T-helper 17 cell (primary cell): ENCODE measurements at regions not wholly inside any gene's neighbourhood (a gene's known extent, or its start where the extent isn't known, plus 50 kb on each side); places are given as distances from the start of the nearest gene placed in this dataset.

ENCODE experiments used
- ATAC-seq: fragments of 150-1000 bp; cut with Tn5 transposase; 2 replicates; pipeline ENCODE4 v1.10.0; 2021; ENCODE audit warnings: mild to moderate bottlenecking, moderate library complexity
- DNase-seq, 3 donors: peaks; one replicate each; pipeline versions ENCODE4 v3.0.0 to v3.0.0-alpha.2; 2020 to 2021
- H3K9me3 ChIP-seq: one replicate; pipeline ENCODE4 v1.7.0; 2013; ENCODE audit warnings: low read length, mild to moderate bottlenecking; ENCODE audit not compliant: control insufficient read depth, poor library complexity, severe bottlenecking
- H3K27ac Mint-ChIP-seq: one replicate; pipeline ENCODE4 v1.8.0; 2022; ENCODE audit warnings: mild to moderate bottlenecking, moderate library complexity, mixed read lengths
- H3K27me3 Mint-ChIP-seq: one replicate; pipeline ENCODE4 v1.8.0; 2022; ENCODE audit warnings: mixed read lengths
- H3K36me3 Mint-ChIP-seq: one replicate; pipeline ENCODE4 v1.8.0; 2022; ENCODE audit warnings: low read depth, mixed read lengths
- H3K4me1 Mint-ChIP-seq: one replicate; pipeline ENCODE4 v1.8.0; 2022; ENCODE audit warnings: mild to moderate bottlenecking, mixed read lengths
- H3K4me3 Mint-ChIP-seq: one replicate; pipeline ENCODE4 v1.8.0; 2022; ENCODE audit warnings: mild to moderate bottlenecking, moderate library complexity, mixed read lengths

GRCh38 chr9:108281696-108282095 lies 574.1 kb downstream of the ACTL7B start:
- Mint-ChIP-seq H3K36me3 (no peaks in the 10 kb centered on the region), H3K27me3 (no peaks in the 10 kb centered on the region), H3K27ac (no peak overlapping the region), H3K4me3 (no peak overlapping the region), H3K4me1 (no peaks in the 10 kb centered on the region)
- ATAC-seq (no peak), DNase-seq (no peak)
- H3K9me3 ChIP-seq: no peaks in the 10 kb centered on the region

- H3K4me1 Mint-ChIP-seq: no peaks in the 10 kb centered on the region
- H3K27me3 Mint-ChIP-seq: no peaks in the 10 kb centered on the region
- H3K9me3 ChIP-seq: no peaks in the 10 kb centered on the region
- H3K27ac Mint-ChIP-seq: no peak overlapping the region
- DNase-seq (no peak), ATAC-seq (no peak)
- no peaks in the 10 kb centered on the region for H3K36me3 Mint-ChIP-seq
- no peak overlapping the region for H3K4me3 Mint-ChIP-seq
Measured at GRCh38 chr9:108278341-108278740, 577.4 kb downstream of the ACTL7B start.

GRCh38 chr9:108277216-108277615 lies 578.6 kb downstream of the ACTL7B start:
- Mint-ChIP-seq H3K27ac (no peak overlapping the region), H3K4me1 (no peaks in the 10 kb centered on the region), H3K4me3 (no peak overlapping the region), H3K36me3 (no peaks in the 10 kb centered on the region), H3K27me3 (no peaks in the 10 kb centered on the region)
- H3K9me3 ChIP-seq: no peaks in the 10 kb centered on the region
- no peak for DNase-seq
- ATAC-seq: no peak

- no peaks in the 10 kb centered on the region for H3K36me3 Mint-ChIP-seq
- no peak overlapping the region for H3K4me3 Mint-ChIP-seq
- no peak for ATAC-seq
- H3K27ac Mint-ChIP-seq: no peak overlapping the region
- DNase-seq: no peak
- H3K9me3 ChIP-seq: no peaks in the 10 kb centered on the region
- H3K27me3 Mint-ChIP-seq: no peaks in the 10 kb centered on the region
- no peaks in the 10 kb centered on the region for H3K4me1 Mint-ChIP-seq
Measured at GRCh38 chr9:108275906-108276305, 579.9 kb downstream of the ACTL7B start.

GRCh38 chr9:108274971-108275370 lies 580.8 kb downstream of the ACTL7B start:
- Mint-ChIP-seq H3K27me3 (no peaks in the 10 kb centered on the region), H3K36me3 (no peaks in the 10 kb centered on the region), H3K4me3 (no peak overlapping the region), H3K4me1 (no peaks in the 10 kb centered on the region), H3K27ac (no peak overlapping the region)
- DNase-seq: no peak
- no peak for ATAC-seq
- H3K9me3 ChIP-seq: no peaks in the 10 kb centered on the region

- no peak overlapping the region for H3K27ac Mint-ChIP-seq
- DNase-seq: no peak
- no peak for ATAC-seq
- H3K4me3 Mint-ChIP-seq: no peak overlapping the region
- no peaks in the 10 kb centered on the region for H3K27me3 Mint-ChIP-seq
- no peaks in the 10 kb centered on the region for H3K9me3 ChIP-seq
- H3K36me3 Mint-ChIP-seq: no peaks in the 10 kb centered on the region
- H3K4me1 Mint-ChIP-seq: no peaks in the 10 kb centered on the region
Measured at GRCh38 chr9:108273988-108274387, 581.8 kb downstream of the ACTL7B start.

GRCh38 chr9:108272349-108272899 lies 583.4 kb downstream of the ACTL7B start:
- no peak for ATAC-seq
- no peak for DNase-seq
- H3K27me3 Mint-ChIP-seq: no peaks in the 10 kb centered on the region

DNA sequence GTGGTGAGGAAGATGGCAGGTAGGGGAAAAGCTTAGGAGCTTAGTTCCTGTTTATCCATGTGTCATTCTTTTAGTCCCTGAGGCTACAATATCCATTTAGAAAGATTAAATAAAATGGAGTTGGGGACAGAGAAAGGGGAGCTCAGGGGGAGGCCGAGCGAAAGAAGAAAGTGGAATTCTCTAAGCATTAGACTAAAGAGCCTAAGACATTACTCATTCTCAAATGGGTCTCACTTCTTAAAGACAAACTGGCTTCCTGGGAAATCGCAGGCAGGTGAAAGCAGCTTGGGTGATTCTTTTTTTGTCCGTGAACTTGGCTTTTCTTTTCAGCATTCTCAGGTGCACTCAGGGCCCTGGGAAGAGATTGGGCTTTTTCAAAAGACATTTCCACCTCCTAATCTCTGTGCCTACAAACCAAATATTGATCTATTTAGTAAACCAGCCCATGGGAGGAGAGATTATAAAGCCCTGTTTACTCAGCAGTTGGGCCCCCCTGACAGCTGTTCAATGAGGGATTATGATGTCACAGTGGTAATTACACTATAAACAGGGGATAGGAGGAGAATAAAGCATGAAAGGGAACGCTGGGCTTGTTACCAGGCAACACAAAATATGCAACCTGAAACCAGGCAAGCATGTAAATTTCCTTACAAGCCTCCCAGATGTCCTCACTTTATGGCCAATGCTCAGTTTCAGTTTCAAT lies 584.0 kb downstream of the ACTL7B start:
- no peaks in the 10 kb centered on the region for H3K4me1 Mint-ChIP-seq

More at GRCh38 chr9:108272349-108272899, 583.4 kb downstream of the ACTL7B start:
- H3K9me3 ChIP-seq: no peaks in the 10 kb centered on the region
- Mint-ChIP-seq H3K36me3 (no peaks in the 10 kb centered on the region), H3K4me3 (no peak overlapping the region), H3K27ac (no peak overlapping the region), H3K4me1 (no peaks in the 10 kb centered on the region)

GRCh38 chr9:108271236-108271635 lies 584.5 kb downstream of the ACTL7B start:
- no peaks in the 10 kb centered on the region for H3K36me3 Mint-ChIP-seq
- no peak for DNase-seq
- ATAC-seq: no peak
- H3K4me3 Mint-ChIP-seq: no peak overlapping the region
- no peaks in the 10 kb centered on the region for H3K4me1 Mint-ChIP-seq
- no peak overlapping the region for H3K27ac Mint-ChIP-seq
- H3K27me3 Mint-ChIP-seq: no peaks in the 10 kb centered on the region
- H3K9me3 ChIP-seq: no peaks in the 10 kb centered on the region

More for the DNA sequence above, 584.0 kb downstream of the ACTL7B start:
- ATAC-seq (no peak), DNase-seq (no peak)
- no peaks in the 10 kb centered on the region for H3K9me3 ChIP-seq
- no peak overlapping the region for H3K4me3 Mint-ChIP-seq
- no peak overlapping the region for H3K27ac Mint-ChIP-seq
- no peaks in the 10 kb centered on the region for H3K27me3 Mint-ChIP-seq
- H3K36me3 Mint-ChIP-seq: no peaks in the 10 kb centered on the region

DNA sequence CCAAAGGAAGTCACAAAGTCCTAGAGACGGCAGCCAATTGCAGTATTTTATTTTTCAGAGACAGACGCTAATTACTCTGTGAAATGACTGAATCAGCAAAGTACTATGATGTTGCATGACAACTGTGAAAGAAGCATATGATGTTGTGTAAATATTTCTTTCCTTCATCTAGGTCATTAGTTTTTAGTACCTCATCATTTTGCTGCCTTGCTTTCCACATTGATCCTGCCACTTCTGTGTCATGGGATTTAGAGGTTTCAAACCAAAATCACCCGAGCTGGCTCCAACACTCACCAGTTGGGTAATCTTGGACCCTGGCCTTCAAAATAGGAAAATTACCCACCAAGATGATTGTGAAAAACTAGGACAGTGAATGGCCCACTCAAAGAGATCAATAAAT lies 585.2 kb downstream of the ACTL7B start:
- H3K4me1 Mint-ChIP-seq: no peaks in the 10 kb centered on the region
- no peaks in the 10 kb centered on the region for H3K9me3 ChIP-seq
- no peaks in the 10 kb centered on the region for H3K27me3 Mint-ChIP-seq
- no peaks in the 10 kb centered on the region for H3K36me3 Mint-ChIP-seq
- ATAC-seq: no peak
- H3K27ac Mint-ChIP-seq: no peak overlapping the region
- no peak overlapping the region for H3K4me3 Mint-ChIP-seq
- no peak for DNase-seq

DNA sequence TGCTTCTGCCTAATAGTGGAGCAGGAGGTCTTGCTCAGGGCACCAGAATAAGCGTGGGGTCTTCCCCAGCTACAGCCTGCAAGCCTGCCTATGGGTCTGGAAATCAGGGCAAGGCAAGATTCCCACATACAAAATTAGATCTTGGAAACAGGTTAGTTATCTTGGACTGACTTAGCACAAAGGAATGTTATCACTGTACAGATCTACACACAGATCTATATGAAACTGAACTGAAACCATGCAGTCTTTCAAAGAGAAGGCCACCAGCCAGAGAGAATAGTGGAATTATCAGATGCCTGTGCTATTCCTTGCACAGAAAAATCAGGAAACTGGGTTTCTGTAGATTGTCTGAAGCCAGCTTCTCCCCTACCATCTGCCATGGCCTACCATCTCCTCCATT lies 585.7 kb downstream of the ACTL7B start:
- no peaks in the 10 kb centered on the region for H3K27me3 Mint-ChIP-seq
- no peaks in the 10 kb centered on the region for H3K4me1 Mint-ChIP-seq
- no peaks in the 10 kb centered on the region for H3K9me3 ChIP-seq
- H3K4me3 Mint-ChIP-seq: no peak overlapping the region
- ATAC-seq (no peak), DNase-seq (no peak)
- H3K27ac Mint-ChIP-seq: no peak overlapping the region
- no peaks in the 10 kb centered on the region for H3K36me3 Mint-ChIP-seq

DNA sequence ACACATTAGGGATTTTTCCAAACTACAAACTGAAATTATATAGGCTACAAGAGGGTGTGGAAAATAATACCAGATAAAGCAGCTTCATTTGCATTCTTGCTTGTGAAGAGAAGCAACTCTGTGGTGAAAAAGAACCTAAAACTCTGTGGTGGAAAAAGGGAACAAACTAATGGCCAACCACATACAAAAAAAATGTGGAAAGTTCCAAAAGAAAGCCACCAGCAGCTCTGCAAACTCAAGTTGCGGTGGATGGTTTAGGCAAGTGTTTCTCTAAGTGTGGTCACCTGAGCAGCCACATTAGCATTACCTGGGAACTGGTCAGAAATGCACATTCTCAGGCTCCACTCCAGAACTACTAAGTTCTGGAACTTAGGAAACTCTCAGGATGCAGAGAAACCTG lies 586.4 kb downstream of the ACTL7B start:
- DNase-seq (no peak), ATAC-seq (no peak)
- no peaks in the 10 kb centered on the region for H3K27me3 Mint-ChIP-seq
- no peaks in the 10 kb centered on the region for H3K4me1 Mint-ChIP-seq
- no peak overlapping the region for H3K27ac Mint-ChIP-seq
- no peaks in the 10 kb centered on the region for H3K36me3 Mint-ChIP-seq
- H3K4me3 Mint-ChIP-seq: no peak overlapping the region
- H3K9me3 ChIP-seq: no peaks in the 10 kb centered on the region

- DNase-seq (no peak), ATAC-seq (no peak)
- Mint-ChIP-seq H3K36me3 (no peaks in the 10 kb centered on the region), H3K27ac (no peak overlapping the region), H3K4me3 (no peak overlapping the region), H3K27me3 (no peaks in the 10 kb centered on the region), H3K4me1 (no peaks in the 10 kb centered on the region)
- no peaks in the 10 kb centered on the region for H3K9me3 ChIP-seq
Measured at GRCh38 chr9:108265065-108265464, 590.7 kb downstream of the ACTL7B start.

DNA sequence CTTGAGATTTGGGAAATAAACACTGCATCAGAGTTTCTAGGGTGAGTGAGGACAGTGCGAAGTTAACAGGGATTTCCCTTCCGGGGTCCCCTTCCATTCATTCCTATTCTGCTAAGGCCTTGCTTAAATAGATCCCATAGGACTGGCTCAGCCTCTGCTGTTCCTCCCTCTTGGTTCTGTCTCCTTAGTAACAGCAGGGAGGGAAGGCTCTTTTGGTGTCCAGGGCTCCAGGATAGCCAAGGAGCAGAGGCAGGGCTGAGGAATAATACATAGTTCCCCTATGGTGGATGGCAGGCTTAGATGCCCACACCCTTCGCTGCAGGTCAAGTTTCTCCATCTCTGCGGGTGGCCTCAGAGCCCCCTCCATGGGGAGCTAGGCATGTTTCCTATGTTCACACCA lies 591.7 kb downstream of the ACTL7B start:
- no peaks in the 10 kb centered on the region for H3K4me1 Mint-ChIP-seq
- H3K36me3 Mint-ChIP-seq: no peaks in the 10 kb centered on the region
- H3K9me3 ChIP-seq: no peaks in the 10 kb centered on the region
- H3K4me3 Mint-ChIP-seq: no peak overlapping the region
- ATAC-seq (no peak), DNase-seq (no peak)
- H3K27ac Mint-ChIP-seq: no peak overlapping the region
- no peaks in the 10 kb centered on the region for H3K27me3 Mint-ChIP-seq
